ENCODE measurements at regions not wholly inside any gene's neighbourhood (a gene's known extent, or its start where the extent isn't known, plus 50 kb on each side); places are given as distances from the start of the nearest gene placed in this dataset.

DNA sequence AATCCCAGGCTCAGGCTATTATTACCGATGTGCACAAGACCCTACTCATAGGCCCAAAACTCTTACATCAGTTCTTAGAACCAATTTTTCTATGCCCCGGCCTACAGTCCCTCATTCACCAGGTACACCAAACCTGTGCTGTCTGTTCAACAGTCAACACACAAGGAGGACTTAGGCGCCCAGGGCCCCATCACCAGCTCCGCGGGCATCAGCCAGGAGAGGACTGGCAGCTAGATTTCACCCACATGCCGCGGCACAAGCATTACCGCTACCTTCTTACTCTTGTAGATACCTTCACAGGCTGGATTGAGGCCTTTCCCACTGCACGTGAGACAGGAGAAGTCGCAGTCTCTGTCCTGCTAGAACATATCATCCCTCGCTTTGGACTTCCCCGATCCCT, 962.5 kb downstream of the RPA4 start:
- TF ChIP-seq TARDBP (IDR thresholded peaks at IDR 0.05) (no peak), ZNF384 (IDR thresholded peaks at IDR 0.05) (no peak), SP1 (IDR thresholded peaks at IDR 0.05) (no peak), SUZ12 (IDR thresholded peaks at IDR 0.05) (no peak), FOXK2 (IDR thresholded peaks at IDR 0.05) (no peak), FOXM1 (IDR thresholded peaks at IDR 0.05; ENCODE audit: borderline replicate concordance) (no peak), NFRKB (IDR thresholded peaks at IDR 0.05) (no peak), BHLHE40 (IDR thresholded peaks at IDR 0.05; ENCODE audit: borderline replicate concordance) (no peak), FOXA1 (IDR thresholded peaks at IDR 0.05) (no peak), CTBP1 (IDR thresholded peaks at IDR 0.05; ENCODE audit: borderline replicate concordance) (no peak), ELF4 (IDR thresholded peaks at IDR 0.05) (no peak), HDGF (IDR thresholded peaks at IDR 0.05; ENCODE audit: borderline replicate concordance) (no peak), LEF1 (IDR thresholded peaks at IDR 0.05; ENCODE audit: borderline replicate concordance) (no peak)
- TF ChIP-seq, protein P1, sequence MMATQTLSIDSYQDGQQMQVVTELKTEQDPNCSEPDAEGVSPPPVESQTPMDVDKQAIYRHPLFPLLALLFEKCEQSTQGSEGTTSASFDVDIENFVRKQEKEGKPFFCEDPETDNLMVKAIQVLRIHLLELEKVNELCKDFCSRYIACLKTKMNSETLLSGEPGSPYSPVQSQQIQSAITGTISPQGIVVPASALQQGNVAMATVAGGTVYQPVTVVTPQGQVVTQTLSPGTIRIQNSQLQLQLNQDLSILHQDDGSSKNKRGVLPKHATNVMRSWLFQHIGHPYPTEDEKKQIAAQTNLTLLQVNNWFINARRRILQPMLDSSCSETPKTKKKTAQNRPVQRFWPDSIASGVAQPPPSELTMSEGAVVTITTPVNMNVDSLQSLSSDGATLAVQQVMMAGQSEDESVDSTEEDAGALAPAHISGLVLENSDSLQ (IDR thresholded peaks at IDR 0.05), result no peak
